Naive thymus-derived CD4-positive, alpha-beta T cell (primary cell): ENCODE measurements at regions not wholly inside any gene's neighbourhood (a gene's known extent, or its start where the extent isn't known, plus 50 kb on each side); places are given as distances from the start of the nearest gene placed in this dataset.
"Not testable (repeated sequence)": the region's sequence is repeated elsewhere in the genome, so short reads cannot be mapped to it uniquely, and the experiment has no call there.

ENCODE experiments used
- ATAC-seq: fragments of 150-1000 bp; cut with Tn5 transposase; 2 replicates; pipeline ENCODE4 v1.10.0; 2021; ENCODE audit warnings: mild to moderate bottlenecking, moderate library complexity
- CTCF ChIA-PET: fragments of 350-600 bp; sonication (Branson Sonifier 250); formaldehyde crosslinking; loops from one replicate; lab custom pipeline; 2021; ENCODE audit warnings: antibody characterized with exemption; lab: Charles Lee
- POLR2A ChIA-PET: fragments of 350-600 bp; sonication (Branson Sonifier 250); formaldehyde crosslinking; loops from one replicate; lab custom pipeline; 2021; ENCODE audit warnings: antibody characterized with exemption, inconsistent platforms; lab: Charles Lee
- DNase-seq, 9 donors: peaks; one replicate each; pipeline versions ENCODE4 v3.0.0 to v3.0.0-alpha.2; 2020 to 2022; ENCODE audit warnings: mixed read lengths in 1 of 9
- H3K27ac ChIP-seq: one replicate; pipeline ENCODE4 v1.7.0; 2013; ENCODE audit warnings: mild to moderate bottlenecking, low read depth, low read length, moderate library complexity
- H3K27me3 ChIP-seq, 2 donors: one replicate each; pipeline ENCODE4 v1.7.0; 2013; ENCODE audit warnings: low read length in 2 of 2, mild to moderate bottlenecking in 2 of 2, moderate library complexity in 2 of 2; ENCODE audit not compliant: control insufficient read depth in 2 of 2, insufficient read depth in 2 of 2
- H3K36me3 ChIP-seq, 3 experiments: 1 replicate in 2 of 3; 2 replicates in 1 of 3; pipeline ENCODE4 v1.7.0; 2013; ENCODE audit warnings: low read length in 3 of 3, mild to moderate bottlenecking in 3 of 3, moderate library complexity in 1 of 3; ENCODE audit not compliant: insufficient read depth in 3 of 3, control insufficient read depth in 2 of 3
- H3K4me1 ChIP-seq, 2 donors: one replicate each; pipeline ENCODE4 v1.7.0; 2013; ENCODE audit warnings: low read length in 2 of 2, mild to moderate bottlenecking in 2 of 2, moderate library complexity in 1 of 2; ENCODE audit not compliant: control insufficient read depth in 2 of 2, insufficient read depth in 2 of 2
- H3K4me3 ChIP-seq: 2 replicates; pipeline ENCODE4 v1.7.0; 2013; ENCODE audit warnings: mild to moderate bottlenecking, low read length
- H3K9me3 ChIP-seq, 3 experiments: 1 replicate in 2 of 3; 2 replicates in 1 of 3; pipeline ENCODE4 v1.7.0; 2013; ENCODE audit warnings: low read length in 3 of 3; ENCODE audit not compliant: control insufficient read depth in 2 of 3
- H3K27ac Mint-ChIP-seq, 9 donors: one replicate each; pipeline ENCODE4 v1.8.0; 2020 to 2022; ENCODE audit warnings: mixed read lengths in 9 of 9, mild to moderate bottlenecking in 8 of 9, moderate library complexity in 5 of 9, inconsistent platforms in 2 of 9
- H3K27me3 Mint-ChIP-seq, 5 donors: one replicate each; pipeline ENCODE4 v1.8.0; 2021 to 2022; ENCODE audit warnings: mixed read lengths in 5 of 5, mild to moderate bottlenecking in 1 of 5
- H3K36me3 Mint-ChIP-seq, 5 donors: one replicate each; pipeline ENCODE4 v1.8.0; 2020 to 2022; ENCODE audit warnings: mixed read lengths in 5 of 5, mild to moderate bottlenecking in 3 of 5, inconsistent platforms in 1 of 5
- H3K4me1 Mint-ChIP-seq, 7 donors: one replicate each; pipeline ENCODE4 v1.8.0; 2020 to 2022; ENCODE audit warnings: mixed read lengths in 7 of 7, mild to moderate bottlenecking in 3 of 7, inconsistent platforms in 1 of 7
- H3K4me3 Mint-ChIP-seq, 10 donors: one replicate each; pipeline ENCODE4 v1.8.0; 2020 to 2022; ENCODE audit warnings: mild to moderate bottlenecking in 10 of 10, mixed read lengths in 10 of 10, moderate library complexity in 6 of 10, inconsistent platforms in 2 of 10
- H3K9me3 Mint-ChIP-seq, 11 donors: one replicate each; pipeline ENCODE4 v1.8.0; 2020 to 2022; ENCODE audit warnings: mixed read lengths in 11 of 11, mild to moderate bottlenecking in 4 of 11, inconsistent platforms in 1 of 11, moderate library complexity in 1 of 11
- intact Hi-C, 2 donors: fragments of 100-400 bp; cut with micrococcal nuclease; formaldehyde crosslinking; loops; one replicate each; pipeline ENCODE4 v1.15.1; 2023

DNA sequence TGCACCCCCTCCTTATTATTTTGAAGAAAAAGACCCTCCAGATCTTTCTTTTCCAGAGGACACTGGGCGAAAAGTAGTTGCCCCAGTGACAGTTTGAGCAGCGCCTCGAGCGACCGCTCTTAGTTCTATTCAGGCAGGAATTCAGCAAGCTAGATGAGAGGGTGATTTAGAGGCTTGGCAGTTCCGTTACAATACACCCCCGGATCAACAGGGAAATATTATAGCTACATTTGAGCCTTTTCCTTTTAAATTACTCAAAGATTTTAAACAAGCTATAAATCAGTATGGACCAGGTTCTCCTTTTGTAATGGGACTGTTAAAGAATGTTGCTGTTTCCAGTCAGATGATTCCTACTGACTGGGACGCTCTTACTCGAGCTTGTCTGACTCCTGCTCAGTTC, 99.2 kb upstream of the EIF5 start:
- H3K27ac ChIP-seq, H3K36me3 ChIP-seq, POLR2A ChIA-PET, CTCF ChIA-PET, H3K4me1 Mint-ChIP-seq, H3K27ac Mint-ChIP-seq, H3K4me1 ChIP-seq, intact Hi-C loops, H3K4me3 ChIP-seq, DNase-seq, H3K27me3 ChIP-seq, H3K4me3 Mint-ChIP-seq, H3K36me3 Mint-ChIP-seq, ATAC-seq: not testable (repeated sequence)
- peaks cover 6 to 38% (median 18%) of the 10 kb centered on the region in 11 donors for H3K9me3 Mint-ChIP-seq
- peaks cover 15 to 33% (median 24%) of the 10 kb centered on the region in 5 donors for H3K27me3 Mint-ChIP-seq
- peaks cover 0 to 14% (median 0%) of the 10 kb centered on the region in 3 experiments for H3K9me3 ChIP-seq

DNA sequence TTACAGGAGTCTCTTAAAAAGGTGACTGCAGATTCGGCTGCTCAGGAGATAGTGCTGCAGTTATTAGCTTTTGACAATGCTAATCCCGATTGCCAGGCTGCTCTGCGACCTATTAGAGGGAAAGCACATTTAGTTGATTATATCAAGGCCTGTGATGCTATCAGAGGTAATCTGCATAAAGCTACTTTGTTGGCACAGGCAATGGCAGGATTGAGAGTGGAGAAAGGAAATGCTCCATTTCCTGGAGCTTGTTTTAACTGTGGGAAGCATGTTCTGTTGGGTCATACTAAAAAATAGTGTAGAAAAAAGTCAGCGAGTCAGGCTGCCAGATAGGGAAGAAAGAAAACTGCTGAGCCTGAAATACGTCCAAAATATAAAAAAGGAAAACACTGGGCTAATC, 98.5 kb upstream of the EIF5 start:
- DNase-seq, intact Hi-C loops, CTCF ChIA-PET, H3K27ac ChIP-seq, H3K36me3 Mint-ChIP-seq, H3K4me3 ChIP-seq, POLR2A ChIA-PET, ATAC-seq, H3K27me3 ChIP-seq, H3K4me3 Mint-ChIP-seq, H3K4me1 Mint-ChIP-seq, H3K36me3 ChIP-seq, H3K4me1 ChIP-seq, H3K27ac Mint-ChIP-seq: not testable (repeated sequence)
- Mint-ChIP-seq H3K9me3 (peaks cover 6 to 45% (median 18%) of the 10 kb centered on the region in 11 donors), H3K27me3 (peaks cover 15 to 33% (median 24%) of the 10 kb centered on the region in 5 donors)
- H3K9me3 ChIP-seq, result peaks cover 0 to 21% (median 0%) of the 10 kb centered on the region in 3 experiments

- H3K36me3 ChIP-seq, result no peaks in the 10 kb centered on the region
- Mint-ChIP-seq H3K4me1 (no peaks in the 10 kb centered on the region), H3K27me3 (peaks cover 31 to 45% (median 31%) of the 10 kb centered on the region in 5 donors), H3K9me3 (peaks cover 6 to 68% (median 19%) of the 10 kb centered on the region in 11 donors), H3K4me3 (no peak overlapping the region), H3K27ac (no peak overlapping the region), H3K36me3 (peaks cover 0 to 12% (median 4%) of the 10 kb centered on the region in 5 donors)
- no peak overlapping the region for H3K27ac ChIP-seq
- intact Hi-C loops, result no loop called here
- no peak overlapping the region for H3K4me3 ChIP-seq
- H3K4me1 ChIP-seq, result no peaks in the 10 kb centered on the region
- no peaks in the 10 kb centered on the region for H3K27me3 ChIP-seq
- peaks cover 0 to 28% (median 0%) of the 10 kb centered on the region in 3 experiments for H3K9me3 ChIP-seq
- CTCF ChIA-PET, result no interaction called here
- POLR2A ChIA-PET, result no interaction called here
- ATAC-seq (no peak), DNase-seq (no peak)
These were observed 94.3 kb upstream of the EIF5 start for GRCh38 chr14:103239751-103240150.

DNA sequence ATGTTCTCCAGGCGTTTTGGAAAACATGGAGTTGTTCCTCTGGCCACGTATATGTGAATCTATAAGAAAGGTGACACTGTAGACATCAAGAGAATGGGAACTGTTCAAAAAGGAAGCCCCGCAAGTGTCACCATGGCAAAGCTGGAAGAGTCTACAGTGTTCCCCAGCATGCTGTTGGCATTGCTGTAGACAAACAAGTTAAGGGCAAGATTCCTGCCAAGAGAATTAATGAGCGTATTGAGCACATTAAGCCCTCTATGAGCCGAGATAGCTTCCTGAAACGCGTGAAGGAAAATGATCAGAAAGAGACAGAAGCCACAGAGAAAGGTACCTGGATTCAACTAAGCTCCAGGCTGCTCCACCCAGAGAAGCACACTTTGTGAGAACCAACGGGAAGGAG, 92.5 kb upstream of the EIF5 start:
- intact Hi-C loops, result no loop called here
- CTCF ChIA-PET, result interaction anchor here (1.2 kb wide), 1 partner anchor 50 kb away, joined by 3 read pairs; no protein-coding TSS in a partner anchor

GRCh38 chr14:103243764-103244737, 90.0 kb upstream of the EIF5 start:
- intact Hi-C loops, result no loop called here
- H3K27ac ChIP-seq, result no peak overlapping the region
- H3K9me3 Mint-ChIP-seq, result peaks cover 0 to 37% (median 8%) of the 10 kb centered on the region in 11 donors
- POLR2A ChIA-PET, result no interaction called here
- H3K9me3 ChIP-seq, result peaks cover 0 to 21% (median 0%) of the 10 kb centered on the region in 3 experiments
- no peak overlapping the region for H3K4me3 ChIP-seq
- no peak for DNase-seq
- H3K27me3 ChIP-seq, result no peaks in the 10 kb centered on the region
- no peaks in the 10 kb centered on the region for H3K4me1 Mint-ChIP-seq
- peaks cover 0 to 8% (median 0%) of the 10 kb centered on the region in 5 donors for H3K36me3 Mint-ChIP-seq
- CTCF ChIA-PET, result no interaction called here
- H3K4me1 ChIP-seq, result no peaks in the 10 kb centered on the region
- no peak overlapping the region for H3K4me3 Mint-ChIP-seq
- peaks cover 18 to 43% (median 37%) of the 10 kb centered on the region in 5 donors for H3K27me3 Mint-ChIP-seq
- no peak for ATAC-seq
- H3K27ac Mint-ChIP-seq, result no peak overlapping the region
- no peaks in the 10 kb centered on the region for H3K36me3 ChIP-seq

More for the DNA sequence above, 92.5 kb upstream of the EIF5 start:
- H3K9me3 ChIP-seq, result peaks cover 0 to 28% (median 0%) of the 10 kb centered on the region in 3 experiments
- POLR2A ChIA-PET, result interaction anchor here (0.6 kb wide), 1 partner anchor 149 kb away, joined by 3 read pairs; no protein-coding TSS in a partner anchor
- DNase-seq, result no peak
- Mint-ChIP-seq H3K4me3 (no peak overlapping the region), H3K27me3 (peaks cover 20 to 37% (median 36%) of the 10 kb centered on the region in 5 donors), H3K36me3 (peaks cover 0 to 8% (median 4%) of the 10 kb centered on the region in 5 donors), H3K9me3 (peaks cover 6 to 61% (median 19%) of the 10 kb centered on the region in 11 donors), H3K4me1 (no peaks in the 10 kb centered on the region), H3K27ac (no peak overlapping the region)
- no peak overlapping the region for H3K27ac ChIP-seq
- H3K36me3 ChIP-seq, result no peaks in the 10 kb centered on the region
- no peaks in the 10 kb centered on the region for H3K4me1 ChIP-seq
- no peak for ATAC-seq
- no peak overlapping the region for H3K4me3 ChIP-seq
- no peaks in the 10 kb centered on the region for H3K27me3 ChIP-seq

DNA sequence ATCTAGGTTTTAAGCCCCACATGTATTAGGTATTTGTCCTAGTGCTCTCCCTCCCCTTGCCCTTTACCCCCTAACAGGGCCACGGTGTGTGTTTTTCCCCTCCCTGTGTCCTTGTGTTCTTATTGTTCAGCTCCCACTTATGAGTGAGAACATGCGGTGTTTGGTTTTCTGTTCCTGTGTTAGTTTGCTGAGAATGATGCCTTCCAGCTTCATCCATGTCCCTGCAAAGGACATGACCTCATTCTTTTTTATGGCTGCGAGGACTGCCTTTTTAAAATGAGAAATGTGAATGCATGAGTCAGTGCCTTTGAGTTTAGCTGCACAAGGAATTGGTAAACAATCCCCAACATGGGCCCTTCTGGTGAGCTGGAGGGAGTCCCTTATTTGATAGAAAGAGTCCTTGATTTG, 88.4 kb upstream of the EIF5 start:
- ATAC-seq, H3K27ac ChIP-seq, H3K27me3 ChIP-seq, H3K4me1 Mint-ChIP-seq, H3K9me3 ChIP-seq, intact Hi-C loops, H3K4me3 Mint-ChIP-seq, H3K27ac Mint-ChIP-seq, H3K36me3 ChIP-seq, CTCF ChIA-PET, H3K36me3 Mint-ChIP-seq, H3K4me3 ChIP-seq, H3K4me1 ChIP-seq, DNase-seq, POLR2A ChIA-PET: not testable (repeated sequence)
- H3K9me3 Mint-ChIP-seq, result peaks cover 0 to 21% (median 4%) of the 10 kb centered on the region in 11 donors
- H3K27me3 Mint-ChIP-seq, result peaks cover 18 to 52% (median 41%) of the 10 kb centered on the region in 5 donors
